ENCODE measurements at regions not wholly inside any gene's neighbourhood (a gene's known extent, or its start where the extent isn't known, plus 50 kb on each side); places are given as distances from the start of the nearest gene placed in this dataset.

GRCh38 chr11:15670520-15671070 lies 555.9 kb downstream of the INSC start:
- TF ChIP-seq REST (IDR thresholded peaks at IDR 0.05; ENCODE audit: low read depth), result no peak
- no peak for TF ChIP-seq ZBTB33 (IDR thresholded peaks at IDR 0.05; ENCODE audit: extremely low read depth, insufficient replicate concordance, low read length)
- no peak for TF ChIP-seq EZH2 (IDR thresholded peaks at IDR 0.05)
- TF ChIP-seq CTCF (IDR thresholded peaks at IDR 0.05 in 2 of 3, conservative IDR thresholded peaks at IDR 0.05 in 1 of 3; ENCODE audit: borderline replicate concordance in 1 of 3, insufficient read depth in 1 of 3, low read depth in 2 of 3, low read length in 2 of 3), result no peak
- no peak for TF ChIP-seq MAX (IDR thresholded peaks at IDR 0.05)
- TF ChIP-seq POLR2A (IDR thresholded peaks at IDR 0.05; ENCODE audit: borderline replicate concordance, extremely low read depth, insufficient read depth, insufficient read length), result no peak
- no peak for TF ChIP-seq POLR2AphosphoS5 (IDR thresholded peaks at IDR 0.05; ENCODE audit: low read depth, low read length)
- no peak for TF ChIP-seq SP1 (IDR thresholded peaks at IDR 0.05; ENCODE audit: low read depth)
- no peak for TF ChIP-seq ZNF274 (IDR thresholded peaks at IDR 0.05; ENCODE audit: low read depth, low read length)
- no peak for TF ChIP-seq SIN3A (IDR thresholded peaks at IDR 0.05; ENCODE audit: low read depth)
- TF ChIP-seq JUND (IDR thresholded peaks at IDR 0.05), result no peak
- TF ChIP-seq EZH2phosphoT487 (IDR thresholded peaks at IDR 0.05; ENCODE audit: borderline replicate concordance), result no peak

All from HCT116 (cell line).